ENCODE measurements at regions not wholly inside any gene's neighbourhood (a gene's known extent, or its start where the extent isn't known, plus 50 kb on each side); places are given as distances from the start of the nearest gene placed in this dataset.

- TF ChIP-seq CTCF (IDR thresholded peaks at IDR 0.05) (no peak), ZFX (IDR thresholded peaks at IDR 0.05; ENCODE audit: borderline replicate concordance) (no peak)
These were observed 78.4 kb downstream of the PWWP3B start for GRCh38 chrX:106246511-106246910.

All from 22Rv1 (cell line).